HG03066 (cell line): ENCODE measurements at regions not wholly inside any gene's neighbourhood (a gene's known extent, or its start where the extent isn't known, plus 50 kb on each side); places are given as distances from the start of the nearest gene placed in this dataset.

Experiments used
- ATAC-seq: cut with Tn5 transposase; IDR thresholded peaks from one replicate; pipeline ENCODE4 v1.9.1; 2021; ENCODE audit warnings: low read depth; ENCODE audit not compliant: unreplicated experiment

- no peak for ATAC-seq
Observed at GRCh38 chr20:11064946-11065345, 391.1 kb upstream of the JAG1 start.

GRCh38 chr20:11067359-11067758 is 393.6 kb upstream of the JAG1 start:
- ATAC-seq = no peak

- no peak for ATAC-seq
Observed at GRCh38 chr20:11072982-11073381, 399.2 kb upstream of the JAG1 start.

- no peak for ATAC-seq
Observed at GRCh38 chr20:11076434-11077105, 402.8 kb upstream of the JAG1 start.

GRCh38 chr20:11077226-11077625 is 403.4 kb upstream of the JAG1 start:
- ATAC-seq = no peak

GRCh38 chr20:11080010-11080409 is 406.2 kb upstream of the JAG1 start:
- no peak for ATAC-seq

GRCh38 chr20:11080781-11081377 is 407.1 kb upstream of the JAG1 start:
- ATAC-seq = no peak

GRCh38 chr20:11083841-11084240 is 410.0 kb upstream of the JAG1 start:
- no peak for ATAC-seq

GRCh38 chr20:11084508-11084907 is 410.7 kb upstream of the JAG1 start:
- no peak for ATAC-seq

- ATAC-seq = no peak
Observed at GRCh38 chr20:11086970-11087369, 413.2 kb upstream of the JAG1 start.

GRCh38 chr20:11090751-11091150 is 417.0 kb upstream of the JAG1 start:
- ATAC-seq = no peak

- ATAC-seq = no peak
Observed at GRCh38 chr20:11091511-11091910, 417.7 kb upstream of the JAG1 start.

GRCh38 chr20:11092151-11092550 is 418.4 kb upstream of the JAG1 start:
- ATAC-seq = no peak

- no peak for ATAC-seq
Observed at GRCh38 chr20:11094196-11094595, 420.4 kb upstream of the JAG1 start.

GRCh38 chr20:11094711-11095110 is 420.9 kb upstream of the JAG1 start:
- ATAC-seq = no peak

GRCh38 chr20:11098888-11099287 is 425.1 kb upstream of the JAG1 start:
- ATAC-seq = no peak

GRCh38 chr20:11101243-11101642 is 427.4 kb upstream of the JAG1 start:
- ATAC-seq = no peak

- ATAC-seq = no peak
Observed at GRCh38 chr20:11101696-11102095, 427.9 kb upstream of the JAG1 start.

GRCh38 chr20:11103866-11104265 is 430.1 kb upstream of the JAG1 start:
- no peak for ATAC-seq

GRCh38 chr20:11108102-11108810 is 434.5 kb upstream of the JAG1 start:
- no peak for ATAC-seq

GRCh38 chr20:11110535-11110934 is 436.7 kb upstream of the JAG1 start:
- no peak for ATAC-seq

- no peak for ATAC-seq
Observed at GRCh38 chr20:11111191-11111590, 437.4 kb upstream of the JAG1 start.
